MM.1S (cell line): ENCODE measurements at regions not wholly inside any gene's neighbourhood (a gene's known extent, or its start where the extent isn't known, plus 50 kb on each side); places are given as distances from the start of the nearest gene placed in this dataset.

Experiments
- DNase-seq: peaks from one replicate; pipeline ENCODE4 v3.0.0-alpha.2; 2015
- H2AFZ ChIP-seq: fragments of 300-600 bp; sonication (generic); 2 replicates; pipeline ENCODE4 v1.6.0; 2016; ENCODE audit warnings: antibody characterized with exemption, low read length
- H3F3A ChIP-seq: fragments of 300-600 bp; sonication (generic); 2 replicates; pipeline ENCODE4 v1.6.1; 2016; ENCODE audit warnings: mild to moderate bottlenecking, antibody characterized with exemption, low read length, moderate library complexity, mixed read lengths; ENCODE audit not compliant: insufficient read depth
- H3K27ac ChIP-seq: fragments of 300-600 bp; sonication (generic); 2 replicates; pipeline ENCODE4 v1.5.1; 2016; ENCODE audit warnings: mild to moderate bottlenecking, low read length
- H3K27me3 ChIP-seq: fragments of 300-600 bp; sonication (generic); replicated peaks from 2 replicates; pipeline ENCODE4 v1.6.0; 2016; ENCODE audit warnings: low read length; ENCODE audit not compliant: insufficient read depth
- H3K36me3 ChIP-seq: fragments of 300-600 bp; sonication (generic); replicated peaks from 2 replicates; pipeline ENCODE4 v1.6.1; 2016; ENCODE audit warnings: mild to moderate bottlenecking, low read length, mixed read lengths; ENCODE audit not compliant: insufficient read depth
- H3K4me1 ChIP-seq: fragments of 300-600 bp; sonication (generic); 2 replicates; pipeline ENCODE4 v1.6.1; 2016; ENCODE audit warnings: low read length, mixed read lengths
- H3K4me2 ChIP-seq: fragments of 300-600 bp; sonication (generic); 2 replicates; pipeline ENCODE4 v1.6.0; 2016; ENCODE audit warnings: low read depth, low read length
- H3K4me3 ChIP-seq: fragments of 300-600 bp; sonication (generic); 2 replicates; pipeline ENCODE4 v1.5.1; 2016; ENCODE audit warnings: low read length, mixed read lengths
- H3K79me2 ChIP-seq: fragments of 300-600 bp; sonication (generic); 2 replicates; pipeline ENCODE4 v1.6.1; 2016; ENCODE audit warnings: mixed run types, low read length, mixed read lengths
- H3K9ac ChIP-seq: fragments of 300-600 bp; sonication (generic); 2 replicates; pipeline ENCODE4 v1.6.1; 2016; ENCODE audit warnings: low read length, mixed read lengths
- H3K9me2 ChIP-seq: fragments of 300-600 bp; sonication (generic); replicated peaks from 2 replicates; pipeline ENCODE4 v1.6.1; 2016; ENCODE audit warnings: mild to moderate bottlenecking, low read length, mixed read lengths; ENCODE audit not compliant: insufficient read depth
- H3K9me3 ChIP-seq: fragments of 300-600 bp; sonication (generic); replicated peaks from 2 replicates; pipeline ENCODE4 v1.6.1; 2016; ENCODE audit warnings: mild to moderate bottlenecking, low read length, mixed read lengths; ENCODE audit not compliant: insufficient read depth
- H4K20me1 ChIP-seq: fragments of 300-600 bp; sonication (generic); 2 replicates; pipeline ENCODE4 v1.6.1; 2016; ENCODE audit warnings: mild to moderate bottlenecking, low read length, moderate library complexity, mixed read lengths; ENCODE audit not compliant: insufficient read depth
- EZH2 ChIP-seq: fragments of 300-600 bp; sonication (generic); optimal IDR thresholded peaks from 2 replicates; pipeline ENCODE3; 2017; ENCODE audit warnings: low read depth, mild to moderate bottlenecking, antibody characterized with exemption, low read length, mixed read lengths

GRCh38 chr10:125212150-125212809 lies 51.9 kb upstream of the CTBP2 start:
- Histone ChIP-seq H4K20me1 (no peaks in the 10 kb centered on the region), H3K79me2 (no peaks in the 10 kb centered on the region), H3K27me3 (peaks cover 25% of the 10 kb centered on the region), H2AFZ (no peak overlapping the region), H3K4me3 (no peak overlapping the region), H3F3A (no peaks in the 10 kb centered on the region), H3K27ac (no peak overlapping the region), H3K36me3 (no peaks in the 10 kb centered on the region), H3K9me3 (no peaks in the 10 kb centered on the region), H3K9me2 (no peaks in the 10 kb centered on the region), H3K9ac (no peak overlapping the region), H3K4me1 (no peaks in the 10 kb centered on the region), H3K4me2 (no peak overlapping the region)
- TF ChIP-seq EZH2 = no peak
- no peak for DNase-seq
